SIG-M5 treated with dmso at 0.1 percent for 504 hours (cell line): ENCODE measurements at regions not wholly inside any gene's neighbourhood (a gene's known extent, or its start where the extent isn't known, plus 50 kb on each side); places are given as distances from the start of the nearest gene placed in this dataset.

Experiments used
- DNase-seq: peaks from one replicate; lab custom pipeline; 2025; ENCODE audit not compliant: unreplicated experiment; lab: John Stamatoyannopoulos, UW

GRCh38 chr2:180481998-180482397 is 474.9 kb upstream of the CWC22 start:
- no peak for DNase-seq

GRCh38 chr2:180478883-180479282 is 471.8 kb upstream of the CWC22 start:
- no peak for DNase-seq

- DNase-seq, result no peak
Measured at GRCh38 chr2:180474716-180475115, 467.6 kb upstream of the CWC22 start.

- no peak for DNase-seq
Measured at GRCh38 chr2:180473456-180473855, 466.4 kb upstream of the CWC22 start.

- DNase-seq, result no peak
Measured at GRCh38 chr2:180472133-180472532, 465.0 kb upstream of the CWC22 start.

- no peak for DNase-seq
Measured at GRCh38 chr2:180463608-180464007, 456.5 kb upstream of the CWC22 start.

GRCh38 chr2:180461761-180462160 is 454.7 kb upstream of the CWC22 start:
- DNase-seq, result no peak

- DNase-seq, result no peak
Measured at GRCh38 chr2:180456801-180457200, 449.7 kb upstream of the CWC22 start.

- no peak for DNase-seq
Measured at GRCh38 chr2:180450841-180451240, 443.7 kb upstream of the CWC22 start.

- no peak for DNase-seq
Measured at GRCh38 chr2:180449171-180449915, 442.2 kb upstream of the CWC22 start.

- DNase-seq, result no peak
Measured at GRCh38 chr2:180446492-180446891, 439.4 kb upstream of the CWC22 start.

- DNase-seq, result peak; percentile 46
Measured at GRCh38 chr2:180443888-180444287, 436.8 kb upstream of the CWC22 start.

GRCh38 chr2:180442860-180443644 is 436.0 kb upstream of the CWC22 start:
- no peak for DNase-seq

- DNase-seq, result no peak
Measured at GRCh38 chr2:180419212-180419611, 412.1 kb upstream of the CWC22 start.

GRCh38 chr2:180416627-180417026 is 409.5 kb upstream of the CWC22 start:
- no peak for DNase-seq

GRCh38 chr2:180413336-180413735 is 406.2 kb upstream of the CWC22 start:
- DNase-seq, result no peak

GRCh38 chr2:180412219-180412618 is 405.1 kb upstream of the CWC22 start:
- DNase-seq, result no peak

GRCh38 chr2:180411661-180412060 is 404.6 kb upstream of the CWC22 start:
- DNase-seq, result no peak

- DNase-seq, result no peak
Measured at GRCh38 chr2:180406687-180407086, 399.6 kb upstream of the CWC22 start.

GRCh38 chr2:180405520-180405919 is 398.4 kb upstream of the CWC22 start:
- DNase-seq, result no peak

GRCh38 chr2:180394305-180394704 is 387.2 kb upstream of the CWC22 start:
- no peak for DNase-seq

- no peak for DNase-seq
Measured at GRCh38 chr2:180385601-180386201, 378.6 kb upstream of the CWC22 start.
